Neural cell (in vitro differentiated cells): ENCODE measurements at regions not wholly inside any gene's neighbourhood (a gene's known extent, or its start where the extent isn't known, plus 50 kb on each side); places are given as distances from the start of the nearest gene placed in this dataset.
A peak's percentile ranks its signal among the peaks of the same experiment; 100 is the strongest.

ENCODE experiments used
- H2AFZ ChIP-seq: fragments of 200-600, 300-800 bp; sonication (generic), shearing (Covaris generic); 2 replicates; pipeline ENCODE4 v1.6.0; 2014; ENCODE audit warnings: low read depth, mild to moderate bottlenecking, antibody characterized with exemption, low read length, moderate library complexity
- H3F3A ChIP-seq: fragments of 200-600 bp; shearing (Covaris generic); 2 replicates; pipeline ENCODE4 v1.6.1; 2016; ENCODE audit warnings: mild to moderate bottlenecking, moderate library complexity, mixed read lengths, antibody characterized with exemption, low read length; ENCODE audit not compliant: insufficient read depth, poor library complexity, severe bottlenecking
- H3K27ac ChIP-seq: fragments of 200-600, 300-800 bp; sonication (generic), shearing (Covaris generic); 2 replicates; pipeline ENCODE4 v1.5.1; 2014; ENCODE audit warnings: mild to moderate bottlenecking, low read length, moderate library complexity
- H3K27me3 ChIP-seq: fragments of 300-800, 200-600 bp; sonication (generic), shearing (Covaris generic); 2 replicates; pipeline ENCODE4 v1.6.0; 2014; ENCODE audit warnings: mild to moderate bottlenecking, low read depth, low read length, moderate library complexity; ENCODE audit not compliant: insufficient read depth
- H3K36me3 ChIP-seq: fragments of 300-800, 200-600 bp; sonication (generic), shearing (Covaris generic); 2 replicates; pipeline ENCODE4 v1.5.1; 2014; ENCODE audit warnings: mild to moderate bottlenecking, antibody characterized with exemption, low read length, moderate library complexity; ENCODE audit not compliant: insufficient read depth
- H3K4me2 ChIP-seq: fragments of 300-800, 200-600 bp; sonication (generic), shearing (Covaris generic); 2 replicates; pipeline ENCODE4 v1.6.0; 2014; ENCODE audit warnings: mild to moderate bottlenecking, low read length
- H3K4me3 ChIP-seq: fragments of 300-800, 200-600 bp; sonication (generic), shearing (Covaris generic); 2 replicates; pipeline ENCODE4 v1.5.1; 2014; ENCODE audit warnings: mild to moderate bottlenecking, low read length, moderate library complexity
- H3K79me2 ChIP-seq: fragments of 200-600 bp; shearing (Covaris generic); replicated peaks from 2 replicates; pipeline ENCODE4 v1.6.0; 2014; ENCODE audit warnings: mild to moderate bottlenecking, low read length, moderate library complexity; ENCODE audit not compliant: insufficient read depth
- H3K9ac ChIP-seq: fragments of 300-800, 200-600 bp; sonication (generic), shearing (Covaris generic); 2 replicates; pipeline ENCODE4 v1.6.1; 2016; ENCODE audit warnings: mild to moderate bottlenecking, low read length, mixed read lengths
- H3K9me2 ChIP-seq: fragments of 200-600 bp; shearing (Covaris generic); 2 replicates; pipeline ENCODE4 v1.6.1; 2016; ENCODE audit warnings: mild to moderate bottlenecking, low read length, mixed read lengths; ENCODE audit not compliant: insufficient read depth
- H3K9me3 ChIP-seq: fragments of 200-600, 300-800 bp; sonication (generic), shearing (Covaris generic); 2 replicates; pipeline ENCODE4 v1.6.1; 2016; ENCODE audit warnings: mild to moderate bottlenecking, mixed run types, low read length, moderate library complexity, mixed read lengths
- H4K20me1 ChIP-seq: fragments of 200-600 bp; shearing (Covaris generic); 2 replicates; pipeline ENCODE4 v1.6.1; 2016; ENCODE audit warnings: mild to moderate bottlenecking, mixed run types; ENCODE audit not compliant: insufficient read depth
- EP300 ChIP-seq: fragments of 450-650 bp; conservative IDR thresholded peaks from 2 replicates; pipeline ENCODE4 v1.6.1; 2014; ENCODE audit warnings: antibody characterized with exemption, mild to moderate bottlenecking, moderate library complexity; ENCODE audit not compliant: poor library complexity, severe bottlenecking
- EZH2 ChIP-seq: fragments of 200-600, 300-800 bp; shearing (Covaris generic), sonication (generic); IDR thresholded peaks from 2 replicates; pipeline ENCODE4 v1.6.1; 2014; ENCODE audit warnings: antibody characterized with exemption, low read length, borderline replicate concordance, mild to moderate bottlenecking; ENCODE audit not compliant: insufficient read depth, poor library complexity, severe bottlenecking
- MXI1 ChIP-seq: fragments of 450-650 bp; conservative IDR thresholded peaks from 2 replicates; pipeline ENCODE4 v1.6.1; 2014; ENCODE audit warnings: antibody characterized with exemption, mild to moderate bottlenecking; ENCODE audit not compliant: poor library complexity, severe bottlenecking
- POLR2AphosphoS5 ChIP-seq: IDR thresholded peaks from 2 replicates; pipeline ENCODE4 v1.6.1; 2012
- RAD21 ChIP-seq: fragments of 450-650 bp; conservative IDR thresholded peaks from 2 replicates; pipeline ENCODE4 v1.6.1; 2014; ENCODE audit warnings: antibody characterized with exemption, mild to moderate bottlenecking, moderate library complexity
- REST ChIP-seq: IDR thresholded peaks from 2 replicates; pipeline ENCODE4 v1.6.1; 2012; ENCODE audit warnings: borderline replicate concordance
- SMC3 ChIP-seq: fragments of 450-650 bp; conservative IDR thresholded peaks from 2 replicates; pipeline ENCODE4 v1.6.1; 2014; ENCODE audit warnings: antibody characterized with exemption, mild to moderate bottlenecking, moderate library complexity; ENCODE audit not compliant: poor library complexity
- TAF1 ChIP-seq: IDR thresholded peaks from 2 replicates; pipeline ENCODE4 v1.6.1; 2012; ENCODE audit warnings: low read depth
- TF ChIP-seq, protein P1 (sequence below): fragments of 450-650 bp; IDR thresholded peaks from 2 replicates; pipeline ENCODE4 v1.5.1; 2014; ENCODE audit warnings: antibody characterized with exemption, mild to moderate bottlenecking, moderate library complexity; ENCODE audit not compliant: poor library complexity, severe bottlenecking

GRCh38 chr14:55908106-55908505 is 210.1 kb upstream of the PELI2 start:
- H3K4me2 ChIP-seq = no peak overlapping the region
- H3K9me2 ChIP-seq = no peaks in the 10 kb centered on the region
- H2AFZ ChIP-seq = no peak overlapping the region
- no peak overlapping the region for H3K9ac ChIP-seq
- H4K20me1 ChIP-seq = no peaks in the 10 kb centered on the region
- no peaks in the 10 kb centered on the region for H3K36me3 ChIP-seq
- TF ChIP-seq EZH2 (no peak), MXI1 (no peak), SMC3 (no peak), TAF1 (no peak)
- TF ChIP-seq, protein P1, sequence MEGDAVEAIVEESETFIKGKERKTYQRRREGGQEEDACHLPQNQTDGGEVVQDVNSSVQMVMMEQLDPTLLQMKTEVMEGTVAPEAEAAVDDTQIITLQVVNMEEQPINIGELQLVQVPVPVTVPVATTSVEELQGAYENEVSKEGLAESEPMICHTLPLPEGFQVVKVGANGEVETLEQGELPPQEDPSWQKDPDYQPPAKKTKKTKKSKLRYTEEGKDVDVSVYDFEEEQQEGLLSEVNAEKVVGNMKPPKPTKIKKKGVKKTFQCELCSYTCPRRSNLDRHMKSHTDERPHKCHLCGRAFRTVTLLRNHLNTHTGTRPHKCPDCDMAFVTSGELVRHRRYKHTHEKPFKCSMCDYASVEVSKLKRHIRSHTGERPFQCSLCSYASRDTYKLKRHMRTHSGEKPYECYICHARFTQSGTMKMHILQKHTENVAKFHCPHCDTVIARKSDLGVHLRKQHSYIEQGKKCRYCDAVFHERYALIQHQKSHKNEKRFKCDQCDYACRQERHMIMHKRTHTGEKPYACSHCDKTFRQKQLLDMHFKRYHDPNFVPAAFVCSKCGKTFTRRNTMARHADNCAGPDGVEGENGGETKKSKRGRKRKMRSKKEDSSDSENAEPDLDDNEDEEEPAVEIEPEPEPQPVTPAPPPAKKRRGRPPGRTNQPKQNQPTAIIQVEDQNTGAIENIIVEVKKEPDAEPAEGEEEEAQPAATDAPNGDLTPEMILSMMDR = no peak
- H3F3A ChIP-seq = no peaks in the 10 kb centered on the region
- H3K27ac ChIP-seq = no peak overlapping the region
- H3K27me3 ChIP-seq = no peaks in the 10 kb centered on the region
- H3K79me2 ChIP-seq = no peaks in the 10 kb centered on the region
- no peaks in the 10 kb centered on the region for H3K9me3 ChIP-seq
- no peak overlapping the region for H3K4me3 ChIP-seq

DNA sequence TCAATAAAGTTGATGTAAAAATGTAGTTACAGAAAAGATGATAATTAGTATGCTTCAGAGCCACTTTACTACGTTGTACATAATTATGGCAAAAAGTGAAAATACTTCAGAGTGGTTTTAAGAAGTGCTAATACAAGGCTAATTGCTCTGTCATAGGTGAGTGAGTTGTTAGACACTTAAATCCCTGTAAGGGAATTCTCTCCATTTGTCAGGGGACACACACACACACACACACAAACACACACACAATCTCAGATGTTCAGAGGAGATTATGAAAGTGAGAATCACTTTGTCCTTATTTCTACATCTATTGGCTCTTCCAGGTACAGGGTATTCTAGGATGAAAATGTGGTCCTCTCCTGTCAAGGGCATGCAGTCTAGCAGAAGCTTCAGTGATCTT is 208.3 kb upstream of the PELI2 start:
- Histone ChIP-seq H3K4me2 (no peak overlapping the region), H3K4me3 (no peak overlapping the region)
- TF ChIP-seq RAD21 = no peak
- TF ChIP-seq MXI1 = no peak
- TF ChIP-seq EP300 = peak; percentile 78
- TF ChIP-seq, protein P1 = no peak
- TF ChIP-seq SMC3 = no peak
- no peak for TF ChIP-seq TAF1
- TF ChIP-seq POLR2AphosphoS5 = peak; percentile 85

DNA sequence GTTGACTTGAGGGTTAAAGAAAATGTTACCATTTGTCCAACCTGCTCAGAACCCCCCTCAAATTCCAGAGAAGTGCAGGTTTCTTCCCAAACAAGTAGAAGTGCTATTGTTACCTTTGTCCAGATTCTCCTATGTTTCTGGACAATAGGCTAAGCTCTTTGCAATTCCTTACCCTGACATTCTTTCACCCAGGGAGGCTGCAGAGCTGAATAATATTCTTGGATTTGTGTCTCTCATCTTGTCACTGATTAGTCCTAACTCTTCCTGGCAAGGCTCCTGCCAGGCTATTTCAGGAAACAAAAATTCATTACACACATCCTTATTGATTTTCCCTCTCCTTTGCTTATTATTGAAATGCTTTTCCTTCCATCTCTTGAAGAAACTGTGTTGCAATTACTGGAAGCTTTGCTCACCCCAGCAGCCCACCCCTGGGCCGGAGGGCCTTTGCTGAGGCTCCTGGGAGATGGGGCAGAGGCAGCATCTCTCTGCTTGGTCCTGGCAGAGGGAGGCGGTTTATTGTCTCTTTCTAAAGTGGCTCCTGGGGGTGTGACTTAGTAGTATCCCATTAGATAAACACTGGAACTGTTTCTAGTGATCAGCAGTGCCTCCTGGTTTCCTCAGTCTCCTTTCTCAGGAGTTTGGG is 207.5 kb upstream of the PELI2 start:
- Histone ChIP-seq H3K36me3 (no peaks in the 10 kb centered on the region), H2AFZ (no peak overlapping the region), H3K9ac (no peak overlapping the region), H3K27me3 (no peaks in the 10 kb centered on the region), H3K4me3 (no peak overlapping the region), H3K9me2 (no peaks in the 10 kb centered on the region), H3K9me3 (no peaks in the 10 kb centered on the region), H3K27ac (no peak overlapping the region), H4K20me1 (no peaks in the 10 kb centered on the region), H3F3A (no peaks in the 10 kb centered on the region), H3K79me2 (no peaks in the 10 kb centered on the region), H3K4me2 (no peak overlapping the region)
- TF ChIP-seq REST = peak; percentile 29
- TF ChIP-seq SMC3 = no peak

More for the DNA sequence above, 208.3 kb upstream of the PELI2 start:
- Histone ChIP-seq H3K9me2 (no peaks in the 10 kb centered on the region), H3K27me3 (no peaks in the 10 kb centered on the region), H2AFZ (no peak overlapping the region), H3K9me3 (no peaks in the 10 kb centered on the region), H3K27ac (no peak overlapping the region), H3K36me3 (no peaks in the 10 kb centered on the region), H3K79me2 (no peaks in the 10 kb centered on the region), H3F3A (no peaks in the 10 kb centered on the region), H4K20me1 (no peaks in the 10 kb centered on the region), H3K9ac (no peak overlapping the region)
